IPS-NIHi7 (cell line): ENCODE measurements at regions not wholly inside any gene's neighbourhood (a gene's known extent, or its start where the extent isn't known, plus 50 kb on each side); places are given as distances from the start of the nearest gene placed in this dataset.
"Not testable (repeated sequence)": the region's sequence is repeated elsewhere in the genome, so short reads cannot be mapped to it uniquely, and the experiment has no call there.

Experiments used
- DNase-seq: peaks from one replicate; pipeline ENCODE4 v3.0.0; 2012; ENCODE audit warnings: mixed read lengths; ENCODE audit errors: extremely low spot score

- DNase-seq = no peak
These were observed 745.0 kb upstream of the AMELY start for GRCh38 chrY:7656596-7656995.

- DNase-seq = no peak
These were observed 743.4 kb upstream of the AMELY start for GRCh38 chrY:7654985-7655384.

- DNase-seq = not testable (repeated sequence)
These were observed 738.3 kb upstream of the AMELY start for GRCh38 chrY:7649866-7650265.
